ENCODE measurements at regions not wholly inside any gene's neighbourhood (a gene's known extent, or its start where the extent isn't known, plus 50 kb on each side); places are given as distances from the start of the nearest gene placed in this dataset.
"Not testable (repeated sequence)": the region's sequence is repeated elsewhere in the genome, so short reads cannot be mapped to it uniquely, and the experiment has no call there.

- TF ChIP-seq CTCF, POLR2A (IDR thresholded peaks at IDR 0.05): not testable (repeated sequence)
Measured at GRCh38 chr7:115597220-115597619, 433.3 kb downstream of the TFEC start.
